ENCODE measurements at regions not wholly inside any gene's neighbourhood (a gene's known extent, or its start where the extent isn't known, plus 50 kb on each side); places are given as distances from the start of the nearest gene placed in this dataset.

DNA sequence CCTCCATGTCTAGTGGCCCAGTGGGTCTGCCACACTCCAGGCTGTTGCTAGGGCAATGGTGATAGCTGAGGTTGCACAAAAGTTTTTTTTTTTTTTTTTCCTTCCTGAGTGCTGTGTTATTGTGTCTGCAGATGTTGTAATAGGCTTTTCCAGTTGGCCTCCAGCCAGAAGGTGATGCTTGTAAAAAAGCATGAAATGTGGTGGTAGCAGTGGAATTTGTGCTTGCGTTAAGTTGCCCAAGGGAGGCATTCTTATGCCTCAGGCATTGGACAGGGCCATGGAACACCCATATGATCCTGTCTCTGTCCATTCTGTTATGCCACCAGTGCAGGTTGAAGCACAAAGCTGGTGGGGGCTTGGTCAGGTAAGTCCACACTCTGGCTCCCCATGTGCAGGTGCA is 660.5 kb upstream of the SPANXN1 start:
- TF ChIP-seq, protein P1, sequence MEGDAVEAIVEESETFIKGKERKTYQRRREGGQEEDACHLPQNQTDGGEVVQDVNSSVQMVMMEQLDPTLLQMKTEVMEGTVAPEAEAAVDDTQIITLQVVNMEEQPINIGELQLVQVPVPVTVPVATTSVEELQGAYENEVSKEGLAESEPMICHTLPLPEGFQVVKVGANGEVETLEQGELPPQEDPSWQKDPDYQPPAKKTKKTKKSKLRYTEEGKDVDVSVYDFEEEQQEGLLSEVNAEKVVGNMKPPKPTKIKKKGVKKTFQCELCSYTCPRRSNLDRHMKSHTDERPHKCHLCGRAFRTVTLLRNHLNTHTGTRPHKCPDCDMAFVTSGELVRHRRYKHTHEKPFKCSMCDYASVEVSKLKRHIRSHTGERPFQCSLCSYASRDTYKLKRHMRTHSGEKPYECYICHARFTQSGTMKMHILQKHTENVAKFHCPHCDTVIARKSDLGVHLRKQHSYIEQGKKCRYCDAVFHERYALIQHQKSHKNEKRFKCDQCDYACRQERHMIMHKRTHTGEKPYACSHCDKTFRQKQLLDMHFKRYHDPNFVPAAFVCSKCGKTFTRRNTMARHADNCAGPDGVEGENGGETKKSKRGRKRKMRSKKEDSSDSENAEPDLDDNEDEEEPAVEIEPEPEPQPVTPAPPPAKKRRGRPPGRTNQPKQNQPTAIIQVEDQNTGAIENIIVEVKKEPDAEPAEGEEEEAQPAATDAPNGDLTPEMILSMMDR (IDR thresholded peaks at IDR 0.05; ENCODE audit: low read length) = no peak
- TF ChIP-seq EZH2 (IDR thresholded peaks at IDR 0.05; ENCODE audit: borderline replicate concordance, low read length) = no peak
